Ovary (tissue), 3 donors: ENCODE measurements at regions not wholly inside any gene's neighbourhood (a gene's known extent, or its start where the extent isn't known, plus 50 kb on each side); places are given as distances from the start of the nearest gene placed in this dataset.

Experiments used
- POLR2A ChIP-seq: fragments of 450-650 bp; IDR thresholded peaks from one replicate; pipeline ENCODE4 v1.6.1; 2017; ENCODE audit warnings: antibody characterized with exemption, mild to moderate bottlenecking, moderate library complexity
- TF ChIP-seq, protein P1 (sequence below), 3 donors: fragments of 450-650 bp in 2 of 3; fragments of 200-600 bp in 1 of 3; IDR thresholded peaks; one replicate each; pipeline versions ENCODE4 v1.5.1 to v1.8.0; 2016 to 2022; ENCODE audit warnings: antibody characterized with exemption in 3 of 3, mild to moderate bottlenecking in 1 of 3
- donor health status: DM: no; HTN: no; CAD: no.

DNA sequence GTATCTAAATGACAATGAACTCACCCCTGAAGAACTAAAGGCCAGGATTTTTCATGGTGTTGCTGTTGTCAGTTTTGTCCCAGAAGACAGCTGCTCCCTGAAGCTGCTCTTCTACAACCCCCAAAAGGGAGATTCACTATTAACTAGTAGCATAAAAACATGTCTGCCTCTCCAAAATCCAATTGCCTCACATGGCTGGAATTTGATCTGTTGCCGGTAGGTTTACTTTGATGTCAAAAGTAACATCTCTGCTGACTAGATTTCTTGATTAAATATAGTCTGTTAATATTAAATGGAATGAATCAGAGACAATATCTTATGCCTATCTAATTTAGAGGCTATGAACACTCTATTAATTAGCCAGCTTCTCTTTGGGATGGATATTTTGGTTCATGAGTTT lies 425.4 kb downstream of the ETS1 start:
- TF ChIP-seq, protein P1, sequence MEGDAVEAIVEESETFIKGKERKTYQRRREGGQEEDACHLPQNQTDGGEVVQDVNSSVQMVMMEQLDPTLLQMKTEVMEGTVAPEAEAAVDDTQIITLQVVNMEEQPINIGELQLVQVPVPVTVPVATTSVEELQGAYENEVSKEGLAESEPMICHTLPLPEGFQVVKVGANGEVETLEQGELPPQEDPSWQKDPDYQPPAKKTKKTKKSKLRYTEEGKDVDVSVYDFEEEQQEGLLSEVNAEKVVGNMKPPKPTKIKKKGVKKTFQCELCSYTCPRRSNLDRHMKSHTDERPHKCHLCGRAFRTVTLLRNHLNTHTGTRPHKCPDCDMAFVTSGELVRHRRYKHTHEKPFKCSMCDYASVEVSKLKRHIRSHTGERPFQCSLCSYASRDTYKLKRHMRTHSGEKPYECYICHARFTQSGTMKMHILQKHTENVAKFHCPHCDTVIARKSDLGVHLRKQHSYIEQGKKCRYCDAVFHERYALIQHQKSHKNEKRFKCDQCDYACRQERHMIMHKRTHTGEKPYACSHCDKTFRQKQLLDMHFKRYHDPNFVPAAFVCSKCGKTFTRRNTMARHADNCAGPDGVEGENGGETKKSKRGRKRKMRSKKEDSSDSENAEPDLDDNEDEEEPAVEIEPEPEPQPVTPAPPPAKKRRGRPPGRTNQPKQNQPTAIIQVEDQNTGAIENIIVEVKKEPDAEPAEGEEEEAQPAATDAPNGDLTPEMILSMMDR (IDR thresholded peaks at IDR 0.05): no peak
- TF ChIP-seq POLR2A: no peak
